HG03457 (cell line): ENCODE measurements at regions not wholly inside any gene's neighbourhood (a gene's known extent, or its start where the extent isn't known, plus 50 kb on each side); places are given as distances from the start of the nearest gene placed in this dataset.
"Not testable (repeated sequence)": the region's sequence is repeated elsewhere in the genome, so short reads cannot be mapped to it uniquely, and the experiment has no call there.

Experiments
- ATAC-seq: cut with Tn5 transposase; IDR thresholded peaks from one replicate; pipeline ENCODE4 v1.9.1; 2021; ENCODE audit warnings: moderate number of reproducible peaks; ENCODE audit not compliant: unreplicated experiment

DNA sequence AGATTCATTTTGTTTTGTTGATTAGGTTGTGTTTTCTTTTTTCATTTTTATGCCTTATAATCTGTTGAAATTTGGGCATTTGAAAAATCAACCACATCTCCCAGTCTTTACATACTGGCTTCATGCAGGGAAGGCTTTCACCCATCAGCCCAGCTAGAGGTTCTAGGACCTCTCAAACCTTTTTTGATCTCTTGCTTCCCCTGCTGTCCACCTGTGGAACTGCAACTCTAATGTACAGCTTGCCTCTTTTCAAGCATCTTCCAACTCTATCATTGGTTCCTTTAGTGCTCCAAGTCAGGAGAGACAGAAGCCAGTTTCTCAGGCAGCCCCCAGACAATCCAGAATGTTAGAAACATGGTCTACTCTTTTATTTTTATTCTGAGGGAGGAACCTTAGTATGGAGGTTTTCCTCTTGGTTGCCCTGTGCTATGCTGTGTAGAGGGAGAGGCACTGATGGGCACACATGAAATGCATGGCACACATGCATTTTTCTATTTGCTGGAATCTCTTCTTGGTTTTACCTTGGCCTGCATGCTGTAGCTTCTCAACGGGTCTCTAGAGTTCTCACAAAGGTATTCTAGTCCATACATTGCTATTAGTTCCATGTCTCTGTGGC, 107.2 kb upstream of the L3MBTL4 start:
- ATAC-seq, result peak; percentile 63

DNA sequence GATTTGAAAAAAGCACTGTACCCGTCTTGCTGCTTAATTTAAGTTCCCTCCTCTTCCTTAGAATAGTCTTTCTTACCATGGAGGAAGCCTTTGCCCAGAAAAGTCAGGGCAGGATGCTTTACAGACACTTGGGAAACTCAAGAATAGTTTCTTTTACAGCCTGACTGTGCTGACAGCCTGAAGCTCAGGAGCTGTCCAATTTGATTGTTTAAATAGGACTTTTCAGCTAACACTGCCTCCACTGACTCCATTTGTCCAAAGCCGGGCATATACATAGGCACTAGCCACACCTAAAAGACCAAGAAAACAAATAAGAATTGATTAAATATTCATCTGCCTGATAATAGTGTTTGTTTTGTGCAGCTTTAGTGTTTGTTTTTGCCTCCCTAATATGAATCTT, 110.9 kb upstream of the L3MBTL4 start:
- no peak for ATAC-seq

- ATAC-seq, result peak; percentile 74
These were observed 122.8 kb upstream of the L3MBTL4 start for GRCh38 chr18:6537475-6537874.

- not testable (repeated sequence) for ATAC-seq
These were observed 126.5 kb upstream of the L3MBTL4 start for GRCh38 chr18:6541131-6541679.

- ATAC-seq, result no peak
These were observed 127.6 kb upstream of the L3MBTL4 start for GRCh38 chr18:6542296-6542695.

- ATAC-seq, result no peak
These were observed 128.7 kb upstream of the L3MBTL4 start for GRCh38 chr18:6543330-6543908.

DNA sequence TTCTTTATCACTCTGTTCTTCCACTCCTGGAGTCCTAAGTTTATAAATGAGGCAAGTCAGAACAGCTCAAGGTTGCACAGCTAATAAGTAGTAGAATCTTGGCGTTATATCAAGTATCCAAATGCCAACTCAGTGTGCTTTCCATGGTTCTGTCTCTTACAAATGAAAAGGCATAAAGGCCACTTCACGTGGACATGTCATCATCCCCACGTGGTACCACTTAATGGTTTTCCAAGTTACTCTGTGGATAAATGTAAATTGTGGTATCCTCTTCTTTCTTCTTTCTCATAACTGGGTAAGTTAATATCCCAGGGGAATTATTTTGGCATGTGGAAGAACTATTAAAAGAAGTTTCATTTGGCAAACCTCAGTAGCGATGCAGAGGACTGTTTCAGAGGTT, 131.5 kb upstream of the L3MBTL4 start:
- ATAC-seq, result no peak

GRCh38 chr18:6547476-6547875, 132.8 kb upstream of the L3MBTL4 start:
- ATAC-seq, result no peak

GRCh38 chr18:6553234-6553900, 138.7 kb upstream of the L3MBTL4 start:
- ATAC-seq, result no peak

GRCh38 chr18:6557057-6557769, 142.5 kb upstream of the L3MBTL4 start:
- ATAC-seq, result no peak

DNA sequence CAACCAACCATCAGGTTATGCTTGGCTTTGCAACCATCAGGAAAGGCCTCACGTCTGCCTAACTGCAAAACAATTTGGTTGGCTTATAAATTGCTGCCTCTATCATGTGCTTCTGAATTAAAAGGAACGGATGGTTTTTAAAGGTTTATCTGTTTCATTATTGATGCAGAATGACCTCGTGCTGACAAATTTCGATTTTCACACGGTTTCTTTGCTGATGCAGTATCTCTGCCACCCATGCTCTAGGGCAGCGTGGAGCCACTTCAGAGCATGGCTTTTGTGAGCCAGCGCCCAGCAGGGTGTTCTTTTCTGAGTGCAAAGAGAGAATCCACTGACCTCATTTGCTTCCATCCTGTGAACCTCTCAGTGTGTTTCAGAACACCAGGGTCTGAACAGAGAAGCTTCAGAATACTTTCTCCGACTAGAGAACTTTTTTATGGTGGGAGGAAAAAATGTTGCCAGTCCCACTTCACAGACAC, 143.1 kb upstream of the L3MBTL4 start:
- ATAC-seq, result no peak

- ATAC-seq, result no peak
These were observed 143.9 kb upstream of the L3MBTL4 start for GRCh38 chr18:6558446-6559156.

- ATAC-seq, result no peak
These were observed 144.6 kb upstream of the L3MBTL4 start for GRCh38 chr18:6559296-6559695.

- ATAC-seq, result no peak
These were observed 146.3 kb upstream of the L3MBTL4 start for GRCh38 chr18:6561016-6561415.

- ATAC-seq, result no peak
These were observed 146.7 kb upstream of the L3MBTL4 start for GRCh38 chr18:6561420-6561861.

- no peak for ATAC-seq
These were observed 147.2 kb upstream of the L3MBTL4 start for GRCh38 chr18:6561862-6562291.

DNA sequence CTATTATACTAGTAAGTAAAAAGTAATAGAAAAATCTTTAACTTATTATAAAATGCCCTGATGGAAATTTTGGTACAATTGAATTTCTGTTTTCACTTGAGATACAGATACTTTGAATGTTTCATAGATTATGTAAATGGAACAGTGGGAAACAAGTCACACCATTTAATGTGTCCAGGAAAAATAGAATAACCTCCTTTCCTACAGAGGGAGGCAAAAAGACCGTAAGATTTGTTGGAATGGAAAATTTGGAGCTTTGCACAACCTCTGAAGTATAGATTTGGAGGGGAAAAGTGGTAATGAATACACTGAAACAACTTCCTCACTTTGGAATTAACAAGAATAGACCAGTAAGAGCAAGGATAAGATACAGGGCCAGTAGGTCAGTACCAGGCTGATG, 149.2 kb upstream of the L3MBTL4 start:
- ATAC-seq, result no peak

GRCh38 chr18:6564950-6565814, 150.5 kb upstream of the L3MBTL4 start:
- no peak for ATAC-seq

DNA sequence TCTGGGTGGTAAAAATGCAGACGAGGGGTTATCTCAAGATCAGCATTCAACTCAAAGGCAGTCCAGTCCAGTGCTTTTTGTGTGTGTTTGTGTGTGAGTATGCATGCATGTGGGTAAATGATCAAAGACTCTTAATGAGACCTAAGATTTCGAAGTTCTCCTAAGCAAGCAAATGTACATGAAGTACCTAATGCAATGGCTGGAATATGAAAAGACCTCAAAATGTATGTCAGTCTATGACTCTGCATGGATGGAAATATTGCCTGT, 151.0 kb upstream of the L3MBTL4 start:
- no peak for ATAC-seq

- no peak for ATAC-seq
These were observed 151.7 kb upstream of the L3MBTL4 start for GRCh38 chr18:6566338-6566911.
